ENCODE measurements at regions not wholly inside any gene's neighbourhood (a gene's known extent, or its start where the extent isn't known, plus 50 kb on each side); places are given as distances from the start of the nearest gene placed in this dataset.
"Not testable (repeated sequence)": the region's sequence is repeated elsewhere in the genome, so short reads cannot be mapped to it uniquely, and the experiment has no call there.

DNA sequence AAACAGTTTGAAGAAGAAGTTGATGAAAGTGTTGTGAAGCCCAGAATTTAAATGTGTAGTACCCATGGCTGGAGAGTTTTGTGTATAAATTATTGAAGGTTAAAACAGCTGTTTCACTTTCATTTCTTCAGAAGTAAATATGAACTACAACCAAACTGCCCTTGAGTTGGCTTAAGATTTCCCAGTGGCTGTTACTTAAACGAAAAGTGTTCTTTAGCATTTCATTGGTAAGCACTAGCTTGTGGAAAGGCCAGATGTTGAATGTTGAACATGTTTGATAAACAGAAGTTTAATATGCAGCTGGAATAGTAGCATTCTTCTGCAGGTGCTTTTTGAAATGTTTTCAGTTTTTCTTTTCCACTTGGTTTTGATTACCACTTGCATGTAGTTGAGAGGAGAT lies 83.2 kb upstream of the TNRC6B start:
- peak; percentile 83 for ATAC-seq (ENCODE audit: insufficient read depth, low read depth)
- H2AFZ ChIP-seq (ENCODE audit: low read depth, low read length) = no peak overlapping the region

DNA sequence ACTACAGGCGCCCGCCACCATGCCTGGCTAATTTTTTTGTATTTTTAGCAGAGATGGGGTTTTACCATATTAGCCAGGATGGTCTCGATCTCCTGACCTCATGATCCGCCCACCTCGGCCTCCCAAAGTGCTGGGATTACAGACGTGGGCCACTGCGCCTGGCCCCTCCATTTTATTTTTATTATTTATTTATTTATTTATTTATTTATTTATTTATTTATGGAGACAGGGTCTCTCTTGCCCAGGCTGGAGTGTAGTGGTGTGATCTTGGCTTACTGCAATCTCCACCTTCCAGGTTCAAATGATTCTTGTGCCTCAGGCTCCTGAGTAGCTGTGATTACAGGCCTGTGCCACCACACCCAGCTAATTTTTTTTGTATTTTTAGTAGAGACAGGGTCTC lies 77.8 kb upstream of the TNRC6B start:
- not testable (repeated sequence) for H3K4me3 ChIP-seq (ENCODE audit: low read depth in 1 of 2, low read length in 2 of 2); H2AFZ ChIP-seq (ENCODE audit: low read depth, low read length); ATAC-seq (ENCODE audit: insufficient read depth, low read depth); H3K9ac ChIP-seq (ENCODE audit: low read depth, low read length); H3K27ac ChIP-seq (ENCODE audit: low read length); H3K9me3 ChIP-seq (ENCODE audit: insufficient read depth, low read length, severe bottlenecking); H3K27me3 ChIP-seq (ENCODE audit: insufficient read depth, low read length, poor library complexity); H3K36me3 ChIP-seq (ENCODE audit: insufficient read depth, low read length); H3K4me1 ChIP-seq (ENCODE audit: insufficient read depth, low read length); H3K4me2 ChIP-seq (ENCODE audit: insufficient read depth, low read length); DNase-seq
- peaks cover 88% of the 10 kb centered on the region for H3K79me2 ChIP-seq (ENCODE audit: insufficient read depth, low read length)
- peaks cover 40% of the 10 kb centered on the region for H4K20me1 ChIP-seq (ENCODE audit: insufficient read depth, low read length)

More for the DNA sequence above, 83.2 kb upstream of the TNRC6B start:
- H3K9ac ChIP-seq (ENCODE audit: low read depth, low read length) = no peak overlapping the region
- no peak overlapping the region for H3K4me3 ChIP-seq (ENCODE audit: low read depth in 1 of 2, low read length in 2 of 2)
- H3K27me3 ChIP-seq (ENCODE audit: insufficient read depth, low read length, poor library complexity) = no peaks in the 10 kb centered on the region
- TF ChIP-seq, protein P1, sequence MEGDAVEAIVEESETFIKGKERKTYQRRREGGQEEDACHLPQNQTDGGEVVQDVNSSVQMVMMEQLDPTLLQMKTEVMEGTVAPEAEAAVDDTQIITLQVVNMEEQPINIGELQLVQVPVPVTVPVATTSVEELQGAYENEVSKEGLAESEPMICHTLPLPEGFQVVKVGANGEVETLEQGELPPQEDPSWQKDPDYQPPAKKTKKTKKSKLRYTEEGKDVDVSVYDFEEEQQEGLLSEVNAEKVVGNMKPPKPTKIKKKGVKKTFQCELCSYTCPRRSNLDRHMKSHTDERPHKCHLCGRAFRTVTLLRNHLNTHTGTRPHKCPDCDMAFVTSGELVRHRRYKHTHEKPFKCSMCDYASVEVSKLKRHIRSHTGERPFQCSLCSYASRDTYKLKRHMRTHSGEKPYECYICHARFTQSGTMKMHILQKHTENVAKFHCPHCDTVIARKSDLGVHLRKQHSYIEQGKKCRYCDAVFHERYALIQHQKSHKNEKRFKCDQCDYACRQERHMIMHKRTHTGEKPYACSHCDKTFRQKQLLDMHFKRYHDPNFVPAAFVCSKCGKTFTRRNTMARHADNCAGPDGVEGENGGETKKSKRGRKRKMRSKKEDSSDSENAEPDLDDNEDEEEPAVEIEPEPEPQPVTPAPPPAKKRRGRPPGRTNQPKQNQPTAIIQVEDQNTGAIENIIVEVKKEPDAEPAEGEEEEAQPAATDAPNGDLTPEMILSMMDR (IDR thresholded peaks at IDR 0.05; ENCODE audit: borderline replicate concordance, extremely low read depth, low read length, poor library complexity, severe bottlenecking) = no peak
- TF ChIP-seq EZH2 (IDR thresholded peaks at IDR 0.05; ENCODE audit: borderline replicate concordance, low read depth, low read length, severe bottlenecking) = no peak
- no peaks in the 10 kb centered on the region for H3K36me3 ChIP-seq (ENCODE audit: insufficient read depth, low read length)
- no peak for DNase-seq
- H3K9me3 ChIP-seq (ENCODE audit: insufficient read depth, low read length, severe bottlenecking) = no peaks in the 10 kb centered on the region
- H4K20me1 ChIP-seq (ENCODE audit: insufficient read depth, low read length) = peaks cover 49% of the 10 kb centered on the region
- H3K4me2 ChIP-seq (ENCODE audit: insufficient read depth, low read length) = peak overlapping the region; percentile 22; the same call in 1 of the 2 replicates
- H3K27ac ChIP-seq (ENCODE audit: low read length) = no peak overlapping the region; the same call in 1 of the 2 replicates
- H3K4me1 ChIP-seq (ENCODE audit: insufficient read depth, low read length) = peaks cover 18% of the 10 kb centered on the region; the same call in 1 of the 2 replicates
- peaks cover 96% of the 10 kb centered on the region for H3K79me2 ChIP-seq (ENCODE audit: insufficient read depth, low read length)

DNA sequence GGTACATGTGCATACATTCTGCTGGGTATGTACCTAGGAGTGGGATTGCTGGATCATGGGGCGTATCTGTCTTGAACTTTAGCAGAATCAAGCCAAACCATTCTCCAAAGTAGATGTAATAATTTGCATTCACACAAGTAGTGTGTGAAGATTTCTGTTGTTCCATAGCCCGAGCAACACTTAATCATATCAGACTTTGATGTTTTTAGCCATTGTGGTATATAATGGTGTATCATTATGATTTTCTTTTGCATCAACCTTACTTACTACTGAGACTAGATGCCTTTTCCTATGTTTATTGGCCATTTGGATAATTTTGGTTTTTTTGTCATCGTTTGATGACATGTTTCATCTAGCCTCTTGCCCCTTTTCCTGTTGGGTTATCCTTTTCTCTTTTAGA lies 72.0 kb upstream of the TNRC6B start:
- H4K20me1 ChIP-seq (ENCODE audit: insufficient read depth, low read length) = peaks cover 21% of the 10 kb centered on the region
- H2AFZ ChIP-seq (ENCODE audit: low read depth, low read length) = no peak overlapping the region
- H3K36me3 ChIP-seq (ENCODE audit: insufficient read depth, low read length) = no peaks in the 10 kb centered on the region
- TF ChIP-seq, protein P1 (IDR thresholded peaks at IDR 0.05; ENCODE audit: borderline replicate concordance, extremely low read depth, low read length, poor library complexity, severe bottlenecking) = no peak
- no peak for TF ChIP-seq EZH2 (IDR thresholded peaks at IDR 0.05; ENCODE audit: borderline replicate concordance, low read depth, low read length, severe bottlenecking)
- H3K9me3 ChIP-seq (ENCODE audit: insufficient read depth, low read length, severe bottlenecking) = no peaks in the 10 kb centered on the region
- H3K27ac ChIP-seq (ENCODE audit: low read length) = no peak overlapping the region
- H3K4me2 ChIP-seq (ENCODE audit: insufficient read depth, low read length) = no peak overlapping the region
- no peaks in the 10 kb centered on the region for H3K27me3 ChIP-seq (ENCODE audit: insufficient read depth, low read length, poor library complexity)
- ATAC-seq (ENCODE audit: insufficient read depth, low read depth) (no peak), DNase-seq (no peak)
- no peak overlapping the region for H3K9ac ChIP-seq (ENCODE audit: low read depth, low read length)
- H3K4me1 ChIP-seq (ENCODE audit: insufficient read depth, low read length) = peaks cover 26% of the 10 kb centered on the region
- H3K79me2 ChIP-seq (ENCODE audit: insufficient read depth, low read length) = peaks cover 89% of the 10 kb centered on the region
- no peak overlapping the region for H3K4me3 ChIP-seq (ENCODE audit: low read depth in 1 of 2, low read length in 2 of 2)

DNA sequence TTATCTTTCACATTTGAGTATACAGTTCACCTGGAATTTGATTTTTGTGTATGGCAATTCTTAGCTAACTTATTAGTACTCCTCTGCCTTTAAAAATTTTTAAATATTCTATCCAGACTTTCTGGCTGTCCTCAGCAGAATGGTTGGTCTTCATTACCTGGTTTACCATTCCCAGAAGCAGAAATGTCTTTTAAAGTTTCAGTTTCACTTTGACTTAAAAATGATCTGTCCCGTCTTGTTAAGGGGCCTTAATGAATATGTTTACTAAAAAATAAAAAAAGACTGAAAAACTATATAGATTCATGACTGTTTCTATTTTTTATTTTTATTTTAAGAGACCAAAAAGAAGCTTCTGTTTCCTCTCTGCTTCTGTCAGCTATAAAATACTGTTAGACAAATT lies 70.5 kb upstream of the TNRC6B start:
- Histone ChIP-seq H3K4me1 (ENCODE audit: insufficient read depth, low read length) (peaks cover 26% of the 10 kb centered on the region), H3K79me2 (ENCODE audit: insufficient read depth, low read length) (peaks cover 92% of the 10 kb centered on the region), H3K9me3 (ENCODE audit: insufficient read depth, low read length, severe bottlenecking) (no peaks in the 10 kb centered on the region), H3K4me2 (ENCODE audit: insufficient read depth, low read length) (peak overlapping the region; percentile 67), H4K20me1 (ENCODE audit: insufficient read depth, low read length) (peaks cover 31% of the 10 kb centered on the region), H3K27ac (ENCODE audit: low read length) (peak overlapping the region; percentile 58), H3K9ac (ENCODE audit: low read depth, low read length) (peak overlapping the region; percentile 34; the same call in 1 of the 2 replicates), H3K36me3 (ENCODE audit: insufficient read depth, low read length) (no peaks in the 10 kb centered on the region), H3K4me3 (ENCODE audit: low read depth in 1 of 2, low read length in 2 of 2) (peak overlapping the region; percentile 13 to 17; a peak in 2 of 4 replicates), H2AFZ (ENCODE audit: low read depth, low read length) (no peak overlapping the region), H3K27me3 (ENCODE audit: insufficient read depth, low read length, poor library complexity) (no peaks in the 10 kb centered on the region)
- DNase-seq (no peak), ATAC-seq (ENCODE audit: insufficient read depth, low read depth) (peak; percentile 72)
- TF ChIP-seq EZH2 (IDR thresholded peaks at IDR 0.05; ENCODE audit: borderline replicate concordance, low read depth, low read length, severe bottlenecking) = no peak
- TF ChIP-seq, protein P1 (IDR thresholded peaks at IDR 0.05; ENCODE audit: borderline replicate concordance, extremely low read depth, low read length, poor library complexity, severe bottlenecking) = no peak

All from DND-41 (cell line).